CD14-positive monocyte (primary cell): ENCODE measurements at regions not wholly inside any gene's neighbourhood (a gene's known extent, or its start where the extent isn't known, plus 50 kb on each side); places are given as distances from the start of the nearest gene placed in this dataset.

Experiments used
- DNase-seq, 3 donors: peaks; one replicate each; pipeline ENCODE4 v3.0.0-alpha.2; 2011 to 2022
- H2AFZ ChIP-seq: 2 replicates; pipeline ENCODE4 v1.6.0; 2012; ENCODE audit warnings: mild to moderate bottlenecking, low read depth, low read length, inconsistent platforms; ENCODE audit not compliant: insufficient read depth, poor library complexity, severe bottlenecking
- H3K27ac ChIP-seq, 2 donors: 1 replicate in 1 of 2; 2 replicates in 1 of 2; pipeline ENCODE4 v1.5.1; 2012 to 2013; ENCODE audit warnings: low read length in 2 of 2, control low read depth in 1 of 2, inconsistent platforms in 1 of 2, low read depth in 1 of 2, mild to moderate bottlenecking in 1 of 2
- H3K27me3 ChIP-seq, 2 donors: one replicate each; pipeline versions ENCODE4 v1.6.0 to v1.6.1; 2011 to 2013; ENCODE audit warnings: low read length in 2 of 2; ENCODE audit not compliant: control insufficient read depth in 2 of 2, insufficient read depth in 2 of 2
- H3K36me3 ChIP-seq, 2 donors: replicated peaks in 1 of 2; 1 replicate in 1 of 2; 2 replicates in 1 of 2; pipeline versions ENCODE4 v1.5.1 to v1.6.1; 2012 to 2013; ENCODE audit warnings: low read length in 2 of 2, control low read depth in 1 of 2, inconsistent platforms in 1 of 2, mild to moderate bottlenecking in 1 of 2; ENCODE audit not compliant: insufficient read depth in 2 of 2, control insufficient read depth in 1 of 2
- H3K4me1 ChIP-seq, 2 donors: 1 replicate in 1 of 2; 2 replicates in 1 of 2; pipeline versions ENCODE4 v1.5.1 to v1.6.1; 2012 to 2013; ENCODE audit warnings: low read length in 2 of 2, control low read depth in 1 of 2, inconsistent platforms in 1 of 2, mild to moderate bottlenecking in 1 of 2, moderate library complexity in 1 of 2; ENCODE audit not compliant: insufficient read depth in 2 of 2, control insufficient read depth in 1 of 2
- H3K4me2 ChIP-seq: replicated peaks from 2 replicates; pipeline ENCODE3; 2012; ENCODE audit warnings: low read length, moderate library complexity, mild to moderate bottlenecking; ENCODE audit not compliant: poor library complexity, severe bottlenecking; ENCODE audit errors: extremely low read depth
- H3K4me3 ChIP-seq, 3 experiments: fragments of 200-600 bp in 1 of 3; sonication (generic) in 1 of 3; replicated peaks in 1 of 3; 1 replicate in 2 of 3; 2 replicates in 1 of 3; pipeline ENCODE4 v1.5.1; 2011 to 2013; ENCODE audit warnings: low read length in 3 of 3, mild to moderate bottlenecking in 3 of 3, control low read depth in 2 of 3, low read depth in 2 of 3, inconsistent platforms in 1 of 3, moderate library complexity in 1 of 3
- H3K79me2 ChIP-seq: 2 replicates; pipeline ENCODE4 v1.6.0; 2012; ENCODE audit warnings: mild to moderate bottlenecking, control low read depth, inconsistent platforms, low read length, moderate library complexity; ENCODE audit not compliant: insufficient read depth
- H3K9ac ChIP-seq: 2 replicates; pipeline ENCODE4 v1.6.0; 2017; ENCODE audit warnings: low read length, mild to moderate bottlenecking; ENCODE audit not compliant: insufficient read depth, poor library complexity, severe bottlenecking
- H3K9me3 ChIP-seq, 2 donors: replicated peaks in 1 of 2; 1 replicate in 1 of 2; 2 replicates in 1 of 2; pipeline versions ENCODE4 v1.5.1 to v1.6.1; 2012 to 2013; ENCODE audit warnings: low read length in 2 of 2, control low read depth in 1 of 2; ENCODE audit not compliant: control insufficient read depth in 1 of 2, insufficient read depth in 1 of 2
- H4K20me1 ChIP-seq: 2 replicates; pipeline ENCODE4 v1.6.0; 2012; ENCODE audit warnings: mild to moderate bottlenecking, low read length, control low read depth, moderate library complexity; ENCODE audit not compliant: insufficient read depth
- H3K27ac Mint-ChIP-seq, 7 donors: one replicate each; pipeline ENCODE4 v1.8.0; 2020; ENCODE audit warnings: mild to moderate bottlenecking in 7 of 7, mixed read lengths in 7 of 7, moderate library complexity in 6 of 7, inconsistent platforms in 2 of 7
- H3K27me3 Mint-ChIP-seq, 3 donors: one replicate each; pipeline ENCODE4 v1.8.0; 2021 to 2022; ENCODE audit warnings: low read depth in 3 of 3, mild to moderate bottlenecking in 3 of 3, mixed read lengths in 3 of 3, moderate library complexity in 3 of 3, inconsistent platforms in 1 of 3
- H3K36me3 Mint-ChIP-seq, 2 donors: one replicate each; pipeline ENCODE4 v1.8.0; 2020; ENCODE audit warnings: mixed read lengths in 2 of 2, inconsistent platforms in 1 of 2, mild to moderate bottlenecking in 1 of 2
- H3K4me1 Mint-ChIP-seq: one replicate; pipeline ENCODE4 v1.8.0; 2020; ENCODE audit warnings: mild to moderate bottlenecking, mixed read lengths
- H3K4me3 Mint-ChIP-seq, 2 donors: one replicate each; pipeline ENCODE4 v1.8.0; 2020; ENCODE audit warnings: mild to moderate bottlenecking in 2 of 2, mixed read lengths in 2 of 2, moderate library complexity in 1 of 2
- H3K9me3 Mint-ChIP-seq, 7 donors: one replicate each; pipeline ENCODE4 v1.8.0; 2020 to 2022; ENCODE audit warnings: mixed read lengths in 7 of 7, mild to moderate bottlenecking in 6 of 7, moderate library complexity in 6 of 7, inconsistent platforms in 2 of 7
- CTCF ChIP-seq: fragments of 200-600 bp; IDR thresholded peaks from one replicate; pipeline ENCODE4 v1.8.0; 2022; ENCODE audit warnings: antibody characterized with exemption, mild to moderate bottlenecking
- WGBS: methylation state at CpG from one replicate; pipeline ENCODE4 v1.1.5; 2013; ENCODE audit warnings: missing lambda C conversion rate; ENCODE audit not compliant: insufficient coverage; 5-methylcytosine and 5-hydroxymethylcytosine counted together
- intact Hi-C, 2 donors: fragments of 100-400 bp; cut with micrococcal nuclease; formaldehyde crosslinking; loops; one replicate each; pipeline versions ENCODE4 v1.15.0 to v1.15.1; 2023

GRCh38 chr20:58008413-58008812, 220.0 kb downstream of the ANKRD60 start:
- Mint-ChIP-seq H3K27me3 (peaks cover 3 to 6% (median 4%) of the 10 kb centered on the region in 3 donors), H3K27ac (no peak overlapping the region), H3K36me3 (no peaks in the 10 kb centered on the region), H3K4me3 (no peak overlapping the region), H3K4me1 (peaks cover 13% of the 10 kb centered on the region), H3K9me3 (peaks cover 0 to 3% (median 0%) of the 10 kb centered on the region in 7 donors)
- Histone ChIP-seq H2AFZ (no peak overlapping the region), H4K20me1 (no peaks in the 10 kb centered on the region), H3K4me2 (no peak overlapping the region), H3K79me2 (no peaks in the 10 kb centered on the region), H3K9me3 (peaks cover 0 to 3% of the 10 kb centered on the region in 2 donors), H3K27me3 (no peaks in the 10 kb centered on the region), H3K36me3 (no peaks in the 10 kb centered on the region), H3K4me3 (no peak overlapping the region), H3K27ac (no peak overlapping the region), H3K9ac (no peak overlapping the region), H3K4me1 (no peaks in the 10 kb centered on the region)
- DNase-seq: no peak
- intact Hi-C loops: no loop called here
- 98% methylated on average over 5 of the region's 13 CpGs for WGBS
- TF ChIP-seq CTCF: no peak

DNA sequence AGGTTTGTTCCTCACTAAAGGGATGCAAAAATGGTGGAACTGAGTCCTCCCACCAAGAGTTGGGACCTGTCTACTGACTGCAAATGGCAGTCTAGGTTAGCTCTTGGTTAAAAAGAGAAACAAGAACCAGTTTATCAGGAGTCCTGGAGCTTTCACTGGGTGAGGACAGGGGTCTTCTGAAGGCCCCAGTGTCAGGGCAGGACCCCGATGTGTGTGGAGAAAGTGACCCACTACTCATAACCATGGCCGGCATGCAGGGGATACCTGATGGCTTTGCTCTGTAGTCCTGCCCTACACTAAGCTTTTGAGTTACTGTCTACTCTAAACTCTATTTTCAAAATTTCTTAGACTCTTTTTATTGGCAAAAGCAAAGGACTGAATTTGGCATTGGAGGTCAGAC, 220.5 kb downstream of the ANKRD60 start:
- Mint-ChIP-seq H3K4me1 (peaks cover 13% of the 10 kb centered on the region), H3K4me3 (no peak overlapping the region), H3K36me3 (no peaks in the 10 kb centered on the region), H3K27me3 (peaks cover 3 to 5% (median 4%) of the 10 kb centered on the region in 3 donors), H3K9me3 (peaks cover 0 to 3% (median 0%) of the 10 kb centered on the region in 7 donors), H3K27ac (no peak overlapping the region)
- Histone ChIP-seq H3K9ac (no peak overlapping the region), H3K4me1 (no peaks in the 10 kb centered on the region), H3K9me3 (peaks cover 0 to 5% of the 10 kb centered on the region in 2 donors), H3K79me2 (no peaks in the 10 kb centered on the region), H3K27ac (no peak overlapping the region), H3K4me2 (no peak overlapping the region), H3K36me3 (no peaks in the 10 kb centered on the region), H3K4me3 (no peak overlapping the region), H3K27me3 (no peaks in the 10 kb centered on the region), H4K20me1 (no peaks in the 10 kb centered on the region), H2AFZ (no peak overlapping the region)
- no peak for TF ChIP-seq CTCF
- intact Hi-C loops: no loop called here
- DNase-seq: no peak
- no CpG with 5 or more reads among the region's 2 CpGs for WGBS
